ENCODE measurements at regions not wholly inside any gene's neighbourhood (a gene's known extent, or its start where the extent isn't known, plus 50 kb on each side); places are given as distances from the start of the nearest gene placed in this dataset.

DNA sequence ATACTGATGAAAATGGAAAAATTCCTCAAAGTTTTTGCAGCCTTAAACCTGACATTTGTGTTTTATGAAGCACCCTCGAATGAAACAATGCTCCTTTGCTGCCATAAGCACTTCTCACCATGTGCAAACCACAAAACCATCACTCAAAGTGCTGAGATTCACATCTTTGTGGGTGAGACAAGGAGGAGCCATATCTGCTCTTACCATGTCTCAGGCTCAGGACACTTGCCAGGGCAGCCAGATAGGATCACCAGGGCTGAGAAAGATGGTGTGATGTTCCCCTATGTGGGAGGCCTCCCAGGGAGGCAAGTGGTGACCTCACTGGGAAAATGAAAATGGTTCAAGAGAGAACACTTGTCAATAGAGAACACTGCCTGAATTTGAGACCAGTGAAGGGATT lies 120.4 kb downstream of the CCDC34 start:
- H3K36me3 ChIP-seq (ENCODE audit: control insufficient read depth, insufficient read depth, low read length): no peaks in the 10 kb centered on the region
- no peak overlapping the region for H3K4me3 ChIP-seq (ENCODE audit: low read length)
- no peaks in the 10 kb centered on the region for H3K4me1 ChIP-seq (ENCODE audit: control insufficient read depth, insufficient read depth, low read length)
- no CpG with 5 or more reads among the region's 1 CpG for WGBS (ENCODE audit: insufficient coverage, insufficient read length)
- H3K27ac ChIP-seq (ENCODE audit: low read length): no peak overlapping the region
- no peak for DNase-seq (ENCODE audit: low read depth, low spot score)
- H3K27me3 ChIP-seq (ENCODE audit: control insufficient read depth, insufficient read depth, low read length): no peaks in the 10 kb centered on the region
- no peaks in the 10 kb centered on the region for H3K9me3 ChIP-seq (ENCODE audit: control insufficient read depth, insufficient read depth, low read length)

- H3K4me1 ChIP-seq (ENCODE audit: control insufficient read depth, insufficient read depth, low read length): no peaks in the 10 kb centered on the region
- H3K27me3 ChIP-seq (ENCODE audit: control insufficient read depth, insufficient read depth, low read length): no peaks in the 10 kb centered on the region
- H3K4me3 ChIP-seq (ENCODE audit: low read length): no peak overlapping the region
- H3K36me3 ChIP-seq (ENCODE audit: control insufficient read depth, insufficient read depth, low read length): no peaks in the 10 kb centered on the region
- WGBS (ENCODE audit: insufficient coverage, insufficient read length): no CpG with 5 or more reads among the region's 2 CpGs
- H3K9me3 ChIP-seq (ENCODE audit: control insufficient read depth, insufficient read depth, low read length): no peaks in the 10 kb centered on the region
- H3K27ac ChIP-seq (ENCODE audit: low read length): no peak overlapping the region
- DNase-seq (ENCODE audit: low read depth, low spot score): no peak
Observed at GRCh38 chr11:27241311-27242122, 121.5 kb downstream of the CCDC34 start.

DNA sequence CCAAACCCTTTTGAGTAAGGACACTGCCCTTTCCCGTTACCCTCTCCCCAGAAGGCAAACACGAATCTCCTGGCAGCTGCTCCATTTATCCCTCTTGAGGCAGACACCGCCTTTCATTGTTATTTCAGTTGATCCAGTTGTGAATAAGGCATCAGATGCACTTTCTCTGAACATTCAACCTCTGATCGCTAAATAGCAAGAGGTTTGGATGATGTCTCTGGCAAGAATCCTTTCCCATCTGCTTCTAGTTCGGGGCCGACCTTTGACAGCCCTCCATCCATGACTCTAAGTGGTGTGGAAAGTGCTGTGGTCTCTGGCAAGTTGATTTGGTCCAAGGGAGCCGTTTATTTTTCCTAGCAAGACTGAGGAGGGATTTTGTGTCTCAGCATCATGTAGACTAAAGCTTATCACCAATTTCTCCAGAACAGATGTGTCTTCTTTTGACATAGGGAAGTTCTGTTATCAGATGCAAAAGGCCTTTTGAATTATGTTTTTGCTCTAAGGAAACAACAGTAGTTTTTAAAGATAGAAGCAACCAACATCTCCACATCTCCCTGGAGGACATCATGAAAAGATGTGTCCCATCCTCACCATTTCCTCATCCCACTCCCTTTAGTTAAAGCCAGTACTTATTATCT lies 123.6 kb downstream of the CCDC34 start:
- Histone ChIP-seq H3K36me3 (ENCODE audit: control insufficient read depth, insufficient read depth, low read length) (no peaks in the 10 kb centered on the region), H3K27me3 (ENCODE audit: control insufficient read depth, insufficient read depth, low read length) (no peaks in the 10 kb centered on the region), H3K9me3 (ENCODE audit: control insufficient read depth, insufficient read depth, low read length) (no peaks in the 10 kb centered on the region), H3K4me1 (ENCODE audit: control insufficient read depth, insufficient read depth, low read length) (no peaks in the 10 kb centered on the region), H3K4me3 (ENCODE audit: low read length) (no peak overlapping the region), H3K27ac (ENCODE audit: low read length) (no peak overlapping the region)
- no peak for DNase-seq (ENCODE audit: low read depth, low spot score)
- WGBS (ENCODE audit: insufficient coverage, insufficient read length): no CpG with 5 or more reads among the region's 7 CpGs

- Histone ChIP-seq H3K4me1 (ENCODE audit: control insufficient read depth, insufficient read depth, low read length) (no peaks in the 10 kb centered on the region), H3K4me3 (ENCODE audit: low read length) (no peak overlapping the region), H3K9me3 (ENCODE audit: control insufficient read depth, insufficient read depth, low read length) (no peaks in the 10 kb centered on the region), H3K36me3 (ENCODE audit: control insufficient read depth, insufficient read depth, low read length) (no peaks in the 10 kb centered on the region), H3K27ac (ENCODE audit: low read length) (no peak overlapping the region), H3K27me3 (ENCODE audit: control insufficient read depth, insufficient read depth, low read length) (no peaks in the 10 kb centered on the region)
- no peak for DNase-seq (ENCODE audit: low read depth, low spot score)
Observed at GRCh38 chr11:27238811-27239210, 124.2 kb downstream of the CCDC34 start.

- Histone ChIP-seq H3K9me3 (ENCODE audit: control insufficient read depth, insufficient read depth, low read length) (no peaks in the 10 kb centered on the region), H3K36me3 (ENCODE audit: control insufficient read depth, insufficient read depth, low read length) (no peaks in the 10 kb centered on the region), H3K27ac (ENCODE audit: low read length) (no peak overlapping the region), H3K27me3 (ENCODE audit: control insufficient read depth, insufficient read depth, low read length) (no peaks in the 10 kb centered on the region), H3K4me3 (ENCODE audit: low read length) (no peak overlapping the region), H3K4me1 (ENCODE audit: control insufficient read depth, insufficient read depth, low read length) (no peaks in the 10 kb centered on the region)
- no peak for DNase-seq (ENCODE audit: low read depth, low spot score)
Observed at GRCh38 chr11:27237643-27238042, 125.4 kb downstream of the CCDC34 start.

GRCh38 chr11:27234961-27235360 lies 128.1 kb downstream of the CCDC34 start:
- H3K27me3 ChIP-seq (ENCODE audit: control insufficient read depth, insufficient read depth, low read length): no peaks in the 10 kb centered on the region
- H3K4me3 ChIP-seq (ENCODE audit: low read length): no peak overlapping the region
- no CpG with 5 or more reads among the region's 2 CpGs for WGBS (ENCODE audit: insufficient coverage, insufficient read length)
- no peaks in the 10 kb centered on the region for H3K36me3 ChIP-seq (ENCODE audit: control insufficient read depth, insufficient read depth, low read length)
- no peak for DNase-seq (ENCODE audit: low read depth, low spot score)
- no peaks in the 10 kb centered on the region for H3K4me1 ChIP-seq (ENCODE audit: control insufficient read depth, insufficient read depth, low read length)
- H3K9me3 ChIP-seq (ENCODE audit: control insufficient read depth, insufficient read depth, low read length): no peaks in the 10 kb centered on the region
- no peak overlapping the region for H3K27ac ChIP-seq (ENCODE audit: low read length)

DNA sequence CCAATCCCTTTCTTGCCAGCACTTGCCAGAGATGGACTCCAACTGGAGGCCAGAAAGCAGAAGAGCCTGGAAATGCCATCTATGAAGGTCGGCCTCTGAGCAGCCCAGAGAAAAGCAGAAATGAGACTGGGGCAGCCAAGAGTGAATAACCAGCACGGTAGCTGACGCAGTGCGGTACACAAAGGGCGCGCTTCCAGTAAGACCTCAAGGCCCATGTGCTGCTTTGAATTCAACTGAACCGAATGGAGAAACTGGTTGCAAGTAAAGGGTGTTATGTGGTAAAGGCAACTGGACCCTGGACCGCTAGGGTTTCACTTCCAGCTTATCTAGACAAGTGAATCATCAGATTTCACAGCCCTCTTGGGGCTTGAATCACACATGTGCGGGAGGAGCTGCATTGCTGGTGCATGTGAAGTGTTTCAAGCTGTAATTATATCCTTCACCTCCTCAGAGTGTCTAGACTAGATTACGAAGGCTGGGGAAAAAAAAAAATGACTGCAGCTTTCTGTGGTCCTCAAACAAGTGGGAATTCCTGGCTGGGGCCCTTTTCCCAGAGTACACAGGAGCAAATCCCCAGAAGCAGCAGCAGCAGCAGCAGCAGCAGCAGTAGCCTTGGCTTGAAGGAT lies 128.9 kb downstream of the CCDC34 start:
- Histone ChIP-seq H3K27me3 (ENCODE audit: control insufficient read depth, insufficient read depth, low read length) (no peaks in the 10 kb centered on the region), H3K9me3 (ENCODE audit: control insufficient read depth, insufficient read depth, low read length) (no peaks in the 10 kb centered on the region), H3K4me1 (ENCODE audit: control insufficient read depth, insufficient read depth, low read length) (no peaks in the 10 kb centered on the region; the same call in 1 of the 2 replicates), H3K36me3 (ENCODE audit: control insufficient read depth, insufficient read depth, low read length) (no peaks in the 10 kb centered on the region), H3K27ac (ENCODE audit: low read length) (no peak overlapping the region), H3K4me3 (ENCODE audit: low read length) (no peak overlapping the region)
- DNase-seq (ENCODE audit: low read depth, low spot score): no peak
- no CpG with 5 or more reads among the region's 10 CpGs for WGBS (ENCODE audit: insufficient coverage, insufficient read length)

GRCh38 chr11:27233654-27234042 lies 129.4 kb downstream of the CCDC34 start:
- Histone ChIP-seq H3K27ac (ENCODE audit: low read length) (no peak overlapping the region), H3K27me3 (ENCODE audit: control insufficient read depth, insufficient read depth, low read length) (no peaks in the 10 kb centered on the region), H3K4me3 (ENCODE audit: low read length) (no peak overlapping the region), H3K36me3 (ENCODE audit: control insufficient read depth, insufficient read depth, low read length) (no peaks in the 10 kb centered on the region), H3K9me3 (ENCODE audit: control insufficient read depth, insufficient read depth, low read length) (no peaks in the 10 kb centered on the region), H3K4me1 (ENCODE audit: control insufficient read depth, insufficient read depth, low read length) (no peaks in the 10 kb centered on the region; the same call in 1 of the 2 replicates)
- DNase-seq (ENCODE audit: low read depth, low spot score): no peak
- no CpG with 5 or more reads among the region's 3 CpGs for WGBS (ENCODE audit: insufficient coverage, insufficient read length)

DNA sequence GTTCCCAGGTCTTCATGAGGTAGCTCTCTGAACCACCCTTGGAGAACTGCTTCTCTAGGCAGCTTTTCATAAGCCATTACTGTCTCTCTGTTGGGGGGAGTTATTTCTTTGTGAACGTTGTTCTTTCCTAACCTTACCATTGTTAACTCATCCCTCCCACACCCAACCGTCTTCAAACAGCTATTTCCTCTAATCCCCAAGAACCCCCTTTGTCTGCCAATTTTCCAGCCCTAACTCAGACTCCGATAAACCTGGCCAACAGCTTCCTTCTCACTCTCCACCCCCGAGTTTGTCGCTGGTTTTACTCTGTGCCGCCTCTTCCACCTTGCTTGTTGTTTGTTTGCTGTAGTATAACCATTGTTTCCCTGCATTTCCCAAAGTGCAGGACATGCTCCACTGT lies 131.5 kb downstream of the CCDC34 start:
- Histone ChIP-seq H3K9me3 (ENCODE audit: control insufficient read depth, insufficient read depth, low read length) (no peaks in the 10 kb centered on the region), H3K4me3 (ENCODE audit: low read length) (no peak overlapping the region), H3K27ac (ENCODE audit: low read length) (no peak overlapping the region), H3K36me3 (ENCODE audit: control insufficient read depth, insufficient read depth, low read length) (no peaks in the 10 kb centered on the region), H3K27me3 (ENCODE audit: control insufficient read depth, insufficient read depth, low read length) (no peaks in the 10 kb centered on the region), H3K4me1 (ENCODE audit: control insufficient read depth, insufficient read depth, low read length) (no peaks in the 10 kb centered on the region; the same call in none of the 2 replicates)
- DNase-seq (ENCODE audit: low read depth, low spot score): no peak
- WGBS (ENCODE audit: insufficient coverage, insufficient read length): no CpG with 5 or more reads among the region's 6 CpGs

- WGBS (ENCODE audit: insufficient coverage, insufficient read length): no CpG with 5 or more reads among the region's 1 CpG
Observed at GRCh38 chr11:27230192-27230572, 132.8 kb downstream of the CCDC34 start.

More at GRCh38 chr11:27230192-27230572, 132.8 kb downstream of the CCDC34 start:
- Histone ChIP-seq H3K4me3 (ENCODE audit: low read length) (no peak overlapping the region), H3K4me1 (ENCODE audit: control insufficient read depth, insufficient read depth, low read length) (no peaks in the 10 kb centered on the region; the same call in none of the 2 replicates), H3K27me3 (ENCODE audit: control insufficient read depth, insufficient read depth, low read length) (no peaks in the 10 kb centered on the region), H3K36me3 (ENCODE audit: control insufficient read depth, insufficient read depth, low read length) (no peaks in the 10 kb centered on the region), H3K27ac (ENCODE audit: low read length) (no peak overlapping the region), H3K9me3 (ENCODE audit: control insufficient read depth, insufficient read depth, low read length) (no peaks in the 10 kb centered on the region)
- no peak for DNase-seq (ENCODE audit: low read depth, low spot score)

Data from iPS DF 6.9 (cell line).